ENCODE measurements at regions not wholly inside any gene's neighbourhood (a gene's known extent, or its start where the extent isn't known, plus 50 kb on each side); places are given as distances from the start of the nearest gene placed in this dataset.
"Not testable (repeated sequence)": the region's sequence is repeated elsewhere in the genome, so short reads cannot be mapped to it uniquely, and the experiment has no call there.

GRCh38 chr14:105581551-105582341 lies 55.4 kb downstream of the TMEM121 start:
- DNase-seq (ENCODE audit: low read depth): no peak

GRCh38 chr14:105582639-105583038 lies 56.3 kb downstream of the TMEM121 start:
- DNase-seq (ENCODE audit: low read depth): no peak

- not testable (repeated sequence) for DNase-seq (ENCODE audit: low read depth)
Measured at GRCh38 chr14:105583914-105584313, 57.5 kb downstream of the TMEM121 start.

GRCh38 chr14:105585290-105585689 lies 58.9 kb downstream of the TMEM121 start:
- DNase-seq (ENCODE audit: low read depth): not testable (repeated sequence)

GRCh38 chr14:105585722-105586121 lies 59.3 kb downstream of the TMEM121 start:
- not testable (repeated sequence) for DNase-seq (ENCODE audit: low read depth)

GRCh38 chr14:105586144-105586872 lies 59.9 kb downstream of the TMEM121 start:
- DNase-seq (ENCODE audit: low read depth): not testable (repeated sequence)

GRCh38 chr14:105587034-105587433 lies 60.7 kb downstream of the TMEM121 start:
- not testable (repeated sequence) for DNase-seq (ENCODE audit: low read depth)

GRCh38 chr14:105587482-105588235 lies 61.3 kb downstream of the TMEM121 start:
- not testable (repeated sequence) for DNase-seq (ENCODE audit: low read depth)

GRCh38 chr14:105588236-105588860 lies 62.0 kb downstream of the TMEM121 start:
- DNase-seq (ENCODE audit: low read depth): no peak

GRCh38 chr14:105589161-105589925 lies 63.0 kb downstream of the TMEM121 start:
- no peak for DNase-seq (ENCODE audit: low read depth)

GRCh38 chr14:105589926-105590185 lies 63.5 kb downstream of the TMEM121 start:
- not testable (repeated sequence) for DNase-seq (ENCODE audit: low read depth)

- no peak for DNase-seq (ENCODE audit: low read depth)
Measured at GRCh38 chr14:105591052-105591451, 64.7 kb downstream of the TMEM121 start.

GRCh38 chr14:105591792-105592341 lies 65.5 kb downstream of the TMEM121 start:
- DNase-seq (ENCODE audit: low read depth): not testable (repeated sequence)

- not testable (repeated sequence) for DNase-seq (ENCODE audit: low read depth)
Measured at GRCh38 chr14:105592646-105593045, 66.3 kb downstream of the TMEM121 start.

GRCh38 chr14:105595346-105595745 lies 69.0 kb downstream of the TMEM121 start:
- not testable (repeated sequence) for DNase-seq (ENCODE audit: low read depth)

- DNase-seq (ENCODE audit: low read depth): not testable (repeated sequence)
Measured at GRCh38 chr14:105596374-105596773, 70.0 kb downstream of the TMEM121 start.

- DNase-seq (ENCODE audit: low read depth): not testable (repeated sequence)
Measured at GRCh38 chr14:105598040-105598763, 71.8 kb downstream of the TMEM121 start.

- DNase-seq (ENCODE audit: low read depth): not testable (repeated sequence)
Measured at GRCh38 chr14:105598925-105599586, 72.7 kb downstream of the TMEM121 start.

GRCh38 chr14:105600195-105600938 lies 74.0 kb downstream of the TMEM121 start:
- DNase-seq (ENCODE audit: low read depth): not testable (repeated sequence)
